HL-60 (cell line): ENCODE measurements at regions not wholly inside any gene's neighbourhood (a gene's known extent, or its start where the extent isn't known, plus 50 kb on each side); places are given as distances from the start of the nearest gene placed in this dataset.

Source experiments
- DNase-seq, 2 experiments: peaks; one replicate each; pipeline ENCODE4 v3.0.0-alpha.2; 2010 to 2020; ENCODE audit warnings: low read depth in 1 of 2, low spot score in 1 of 2
- H3K27ac ChIP-seq: fragments of 250-450 bp; sonication (Bioruptor Pico); replicated peaks from 2 replicates; pipeline ENCODE4 v1.5.1; 2020; ENCODE audit warnings: mild to moderate bottlenecking, moderate library complexity
- H3K27me3 ChIP-seq: fragments of 250-450 bp; sonication (Bioruptor Pico); 2 replicates; pipeline ENCODE4 v1.5.1; 2021; ENCODE audit warnings: mild to moderate bottlenecking, moderate library complexity; ENCODE audit not compliant: insufficient read depth, poor library complexity, severe bottlenecking
- H3K4me3 ChIP-seq: replicated peaks from 2 replicates; pipeline ENCODE4 v1.5.1; 2011; ENCODE audit warnings: mild to moderate bottlenecking, control low read depth, low read length; ENCODE audit not compliant: insufficient read depth
- GABPA ChIP-seq: IDR thresholded peaks from 2 replicates; pipeline ENCODE4 v1.6.1; 2012; ENCODE audit warnings: low read depth
- POLR2AphosphoS5 ChIP-seq: IDR thresholded peaks from 2 replicates; pipeline ENCODE4 v1.6.1; 2012; ENCODE audit warnings: low read depth
- SPI1 ChIP-seq: IDR thresholded peaks from 2 replicates; pipeline ENCODE4 v1.6.1; 2012; ENCODE audit warnings: low read depth, mild to moderate bottlenecking, borderline replicate concordance
- TF ChIP-seq, protein P1 (sequence below): IDR thresholded peaks from 2 replicates; pipeline ENCODE4 v1.6.1; 2012; ENCODE audit warnings: low read depth; ENCODE audit not compliant: insufficient replicate concordance
- TF ChIP-seq, protein P2 (sequence below): IDR thresholded peaks from one replicate; pipeline ENCODE4 v1.5.1; 2011; ENCODE audit warnings: low read length, control low read depth, inconsistent platforms; ENCODE audit not compliant: insufficient read depth

DNA sequence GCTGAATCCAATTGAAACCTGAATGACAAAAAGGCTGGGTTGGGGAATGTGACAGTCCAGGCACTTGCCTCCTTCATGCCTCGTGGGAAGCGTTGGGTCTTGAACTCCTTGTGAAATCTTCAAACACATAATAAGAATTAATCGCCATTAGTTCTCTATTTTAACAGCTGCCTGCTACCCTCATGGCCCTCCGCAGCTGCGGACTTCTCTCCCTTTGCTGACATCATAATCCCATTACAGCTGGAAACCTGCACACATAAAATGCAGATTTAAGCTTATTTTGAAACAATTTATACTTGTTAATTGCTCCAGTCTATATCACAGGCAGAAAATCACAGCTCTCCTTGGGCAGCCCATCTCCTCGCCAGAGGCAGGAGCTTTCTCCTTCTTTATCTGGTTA is 403.0 kb upstream of the MKI67 start:
- Histone ChIP-seq H3K27ac (no peak overlapping the region), H3K4me3 (no peak overlapping the region), H3K27me3 (no peaks in the 10 kb centered on the region)
- TF ChIP-seq POLR2AphosphoS5 (no peak), GABPA (no peak), SPI1 (no peak)
- TF ChIP-seq, protein P1, sequence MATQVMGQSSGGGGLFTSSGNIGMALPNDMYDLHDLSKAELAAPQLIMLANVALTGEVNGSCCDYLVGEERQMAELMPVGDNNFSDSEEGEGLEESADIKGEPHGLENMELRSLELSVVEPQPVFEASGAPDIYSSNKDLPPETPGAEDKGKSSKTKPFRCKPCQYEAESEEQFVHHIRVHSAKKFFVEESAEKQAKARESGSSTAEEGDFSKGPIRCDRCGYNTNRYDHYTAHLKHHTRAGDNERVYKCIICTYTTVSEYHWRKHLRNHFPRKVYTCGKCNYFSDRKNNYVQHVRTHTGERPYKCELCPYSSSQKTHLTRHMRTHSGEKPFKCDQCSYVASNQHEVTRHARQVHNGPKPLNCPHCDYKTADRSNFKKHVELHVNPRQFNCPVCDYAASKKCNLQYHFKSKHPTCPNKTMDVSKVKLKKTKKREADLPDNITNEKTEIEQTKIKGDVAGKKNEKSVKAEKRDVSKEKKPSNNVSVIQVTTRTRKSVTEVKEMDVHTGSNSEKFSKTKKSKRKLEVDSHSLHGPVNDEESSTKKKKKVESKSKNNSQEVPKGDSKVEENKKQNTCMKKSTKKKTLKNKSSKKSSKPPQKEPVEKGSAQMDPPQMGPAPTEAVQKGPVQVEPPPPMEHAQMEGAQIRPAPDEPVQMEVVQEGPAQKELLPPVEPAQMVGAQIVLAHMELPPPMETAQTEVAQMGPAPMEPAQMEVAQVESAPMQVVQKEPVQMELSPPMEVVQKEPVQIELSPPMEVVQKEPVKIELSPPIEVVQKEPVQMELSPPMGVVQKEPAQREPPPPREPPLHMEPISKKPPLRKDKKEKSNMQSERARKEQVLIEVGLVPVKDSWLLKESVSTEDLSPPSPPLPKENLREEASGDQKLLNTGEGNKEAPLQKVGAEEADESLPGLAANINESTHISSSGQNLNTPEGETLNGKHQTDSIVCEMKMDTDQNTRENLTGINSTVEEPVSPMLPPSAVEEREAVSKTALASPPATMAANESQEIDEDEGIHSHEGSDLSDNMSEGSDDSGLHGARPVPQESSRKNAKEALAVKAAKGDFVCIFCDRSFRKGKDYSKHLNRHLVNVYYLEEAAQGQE = no peak
- TF ChIP-seq, protein P2, sequence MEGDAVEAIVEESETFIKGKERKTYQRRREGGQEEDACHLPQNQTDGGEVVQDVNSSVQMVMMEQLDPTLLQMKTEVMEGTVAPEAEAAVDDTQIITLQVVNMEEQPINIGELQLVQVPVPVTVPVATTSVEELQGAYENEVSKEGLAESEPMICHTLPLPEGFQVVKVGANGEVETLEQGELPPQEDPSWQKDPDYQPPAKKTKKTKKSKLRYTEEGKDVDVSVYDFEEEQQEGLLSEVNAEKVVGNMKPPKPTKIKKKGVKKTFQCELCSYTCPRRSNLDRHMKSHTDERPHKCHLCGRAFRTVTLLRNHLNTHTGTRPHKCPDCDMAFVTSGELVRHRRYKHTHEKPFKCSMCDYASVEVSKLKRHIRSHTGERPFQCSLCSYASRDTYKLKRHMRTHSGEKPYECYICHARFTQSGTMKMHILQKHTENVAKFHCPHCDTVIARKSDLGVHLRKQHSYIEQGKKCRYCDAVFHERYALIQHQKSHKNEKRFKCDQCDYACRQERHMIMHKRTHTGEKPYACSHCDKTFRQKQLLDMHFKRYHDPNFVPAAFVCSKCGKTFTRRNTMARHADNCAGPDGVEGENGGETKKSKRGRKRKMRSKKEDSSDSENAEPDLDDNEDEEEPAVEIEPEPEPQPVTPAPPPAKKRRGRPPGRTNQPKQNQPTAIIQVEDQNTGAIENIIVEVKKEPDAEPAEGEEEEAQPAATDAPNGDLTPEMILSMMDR = no peak
- no peak for DNase-seq

DNA sequence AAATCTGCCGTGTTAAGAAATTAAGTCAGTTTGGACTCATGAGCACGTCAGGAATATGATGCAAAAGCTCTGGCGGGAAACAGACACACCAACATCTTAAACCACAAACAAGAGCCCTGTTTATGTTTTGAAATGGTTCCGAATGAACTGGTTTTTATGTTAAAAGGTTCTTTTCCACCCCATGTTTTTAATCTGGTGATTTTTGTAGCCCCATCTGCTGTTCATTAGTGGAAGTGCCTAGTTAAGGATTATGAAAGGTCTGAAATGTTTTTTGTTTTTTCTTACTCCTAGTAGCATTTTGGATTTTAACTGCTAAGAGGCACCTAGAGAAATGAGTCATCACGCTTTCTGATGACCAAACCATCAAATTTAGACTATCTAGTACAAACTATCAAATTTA is 404.1 kb upstream of the MKI67 start:
- no peak for DNase-seq
- no peaks in the 10 kb centered on the region for H3K27me3 ChIP-seq
- TF ChIP-seq, protein P1 = no peak
- TF ChIP-seq, protein P2 = peak; percentile 37
- H3K4me3 ChIP-seq = no peak overlapping the region
- no peak overlapping the region for H3K27ac ChIP-seq

DNA sequence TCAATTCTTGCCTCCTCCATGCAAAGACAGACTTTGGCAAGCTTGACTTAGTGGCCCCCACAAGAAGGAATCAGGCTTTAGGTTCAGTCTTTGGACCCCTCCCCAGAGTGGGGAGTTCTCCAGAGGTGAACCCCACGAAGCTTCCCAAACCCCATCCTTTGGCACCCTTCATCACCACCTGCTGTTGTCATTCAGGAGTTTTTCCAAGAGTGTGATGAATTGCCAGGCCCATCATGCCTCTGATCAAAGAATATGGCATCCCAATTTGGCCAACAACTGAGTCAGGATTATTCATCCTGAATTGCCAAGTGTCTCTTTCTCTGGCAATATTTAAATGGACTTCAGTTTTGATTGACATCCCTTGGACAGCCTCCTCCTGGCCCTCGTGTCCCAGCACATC is 404.7 kb upstream of the MKI67 start:
- TF ChIP-seq GABPA (no peak), SPI1 (no peak), POLR2AphosphoS5 (no peak)
- TF ChIP-seq, protein P2 = no peak
- TF ChIP-seq, protein P1 = no peak
- no peak overlapping the region for H3K27ac ChIP-seq
- no peak overlapping the region for H3K4me3 ChIP-seq
- DNase-seq = no peak
- H3K27me3 ChIP-seq = no peaks in the 10 kb centered on the region
